ENCODE measurements at regions not wholly inside any gene's neighbourhood (a gene's known extent, or its start where the extent isn't known, plus 50 kb on each side); places are given as distances from the start of the nearest gene placed in this dataset.

- Histone ChIP-seq H3K9me3 (ENCODE audit: control insufficient read depth in 2 of 3, low read length in 3 of 3) (peaks cover 0 to 5% (median 0%) of the 10 kb centered on the region in 3 experiments), H3K4me3 (ENCODE audit: low read length) (no peak overlapping the region), H3K36me3 (ENCODE audit: control insufficient read depth in 2 of 3, insufficient read depth in 3 of 3, low read length in 3 of 3) (no peaks in the 10 kb centered on the region), H3K27ac (ENCODE audit: low read depth, low read length) (no peak overlapping the region), H3K27me3 (ENCODE audit: control insufficient read depth in 2 of 2, insufficient read depth in 2 of 2, low read length in 2 of 2) (no peaks in the 10 kb centered on the region), H3K4me1 (ENCODE audit: control insufficient read depth in 2 of 2, insufficient read depth in 2 of 2, low read length in 2 of 2) (no peaks in the 10 kb centered on the region)
- peaks cover 2 to 41% (median 12%) of the 10 kb centered on the region in 11 donors for H3K9me3 Mint-ChIP-seq
- H3K4me1 Mint-ChIP-seq: peaks cover 0 to 1% (median 0%) of the 10 kb centered on the region in 7 donors
- H3K4me3 Mint-ChIP-seq: no peak overlapping the region
- intact Hi-C loops (cut with micrococcal nuclease): no loop called here
- H3K27ac Mint-ChIP-seq: no peak overlapping the region
- ATAC-seq (no peak), DNase-seq (no peak)
- CTCF ChIA-PET: no interaction called here
- POLR2A ChIA-PET: no interaction called here
- H3K36me3 Mint-ChIP-seq: no peaks in the 10 kb centered on the region
- no peaks in the 10 kb centered on the region for H3K27me3 Mint-ChIP-seq
Observed at GRCh38 chr9:80569236-80569635, 997.5 kb downstream of the TLE4 start.

DNA sequence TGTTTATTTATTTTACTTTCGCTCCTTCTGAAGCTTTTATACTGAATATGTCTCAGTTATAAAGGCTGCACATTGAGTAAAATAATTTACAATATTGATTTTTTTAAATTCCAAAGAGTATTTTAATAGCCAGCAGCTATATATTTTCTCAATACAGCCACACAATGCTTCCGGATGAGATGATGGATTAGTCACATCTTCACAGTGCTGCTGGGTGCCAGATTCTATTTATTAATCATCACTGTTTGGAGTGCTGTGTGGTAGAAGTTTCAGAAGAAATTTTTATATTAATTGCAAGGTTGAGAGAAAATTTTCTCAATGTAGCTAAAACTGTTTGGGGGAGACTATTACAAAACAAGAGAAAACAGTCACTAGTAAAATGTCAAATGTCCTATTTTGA, 989.8 kb downstream of the TLE4 start:
- no peaks in the 10 kb centered on the region for H3K36me3 Mint-ChIP-seq
- ChIA-PET CTCF (no interaction called here), POLR2A (no interaction called here)
- peaks cover 0 to 10% (median 3%) of the 10 kb centered on the region in 11 donors for H3K9me3 Mint-ChIP-seq
- DNase-seq: no peak
- no peak overlapping the region for H3K27ac Mint-ChIP-seq
- no peak for ATAC-seq
- Histone ChIP-seq H3K4me3 (ENCODE audit: low read length) (no peak overlapping the region), H3K36me3 (ENCODE audit: control insufficient read depth in 2 of 3, insufficient read depth in 3 of 3, low read length in 3 of 3) (no peaks in the 10 kb centered on the region), H3K27me3 (ENCODE audit: control insufficient read depth in 2 of 2, insufficient read depth in 2 of 2, low read length in 2 of 2) (no peaks in the 10 kb centered on the region), H3K27ac (ENCODE audit: low read depth, low read length) (no peak overlapping the region), H3K4me1 (ENCODE audit: control insufficient read depth in 2 of 2, insufficient read depth in 2 of 2, low read length in 2 of 2) (no peaks in the 10 kb centered on the region), H3K9me3 (ENCODE audit: control insufficient read depth in 2 of 3, low read length in 3 of 3) (no peaks in the 10 kb centered on the region)
- H3K4me1 Mint-ChIP-seq: no peaks in the 10 kb centered on the region
- no peaks in the 10 kb centered on the region for H3K27me3 Mint-ChIP-seq
- intact Hi-C loops (cut with micrococcal nuclease): no loop called here
- H3K4me3 Mint-ChIP-seq: no peak overlapping the region

DNA sequence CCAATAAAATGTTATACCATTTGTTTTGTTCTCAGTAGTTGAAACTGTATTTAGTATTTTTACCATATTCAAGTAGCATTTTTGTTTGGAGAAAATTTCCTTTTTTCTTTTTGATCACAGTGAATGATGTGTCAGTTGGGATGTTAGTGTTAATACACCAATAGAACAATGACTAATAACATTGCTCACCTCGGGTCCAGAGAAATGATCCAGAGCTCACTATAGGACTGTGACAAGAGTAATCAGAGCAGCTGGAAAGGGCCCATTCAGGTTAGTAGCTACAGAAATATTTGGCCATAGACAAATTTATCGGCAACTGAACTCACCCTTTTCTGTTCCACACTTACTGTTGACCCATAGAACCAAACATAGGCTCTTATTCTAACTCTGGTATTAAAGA, 989.2 kb downstream of the TLE4 start:
- Mint-ChIP-seq H3K4me1 (no peaks in the 10 kb centered on the region), H3K4me3 (no peak overlapping the region), H3K36me3 (no peaks in the 10 kb centered on the region), H3K9me3 (peaks cover 0 to 11% (median 3%) of the 10 kb centered on the region in 11 donors), H3K27ac (no peak overlapping the region), H3K27me3 (no peaks in the 10 kb centered on the region)
- H3K9me3 ChIP-seq (ENCODE audit: control insufficient read depth in 2 of 3, low read length in 3 of 3): no peaks in the 10 kb centered on the region
- intact Hi-C loops (cut with micrococcal nuclease): no loop called here
- POLR2A ChIA-PET: no interaction called here
- no peak overlapping the region for H3K4me3 ChIP-seq (ENCODE audit: low read length)
- H3K4me1 ChIP-seq (ENCODE audit: control insufficient read depth in 2 of 2, insufficient read depth in 2 of 2, low read length in 2 of 2): no peaks in the 10 kb centered on the region
- DNase-seq (no peak), ATAC-seq (no peak)
- CTCF ChIA-PET: no interaction called here
- no peak overlapping the region for H3K27ac ChIP-seq (ENCODE audit: low read depth, low read length)
- H3K27me3 ChIP-seq (ENCODE audit: control insufficient read depth in 2 of 2, insufficient read depth in 2 of 2, low read length in 2 of 2): no peaks in the 10 kb centered on the region
- no peaks in the 10 kb centered on the region for H3K36me3 ChIP-seq (ENCODE audit: control insufficient read depth in 2 of 3, insufficient read depth in 3 of 3, low read length in 3 of 3)

- Mint-ChIP-seq H3K4me3 (no peak overlapping the region), H3K27me3 (no peaks in the 10 kb centered on the region), H3K27ac (no peak overlapping the region), H3K9me3 (peaks cover 0 to 6% (median 0%) of the 10 kb centered on the region in 11 donors), H3K36me3 (no peaks in the 10 kb centered on the region), H3K4me1 (no peaks in the 10 kb centered on the region)
- intact Hi-C loops (cut with micrococcal nuclease): no loop called here
- H3K4me1 ChIP-seq (ENCODE audit: control insufficient read depth in 2 of 2, insufficient read depth in 2 of 2, low read length in 2 of 2): no peaks in the 10 kb centered on the region
- H3K36me3 ChIP-seq (ENCODE audit: control insufficient read depth in 2 of 3, insufficient read depth in 3 of 3, low read length in 3 of 3): no peaks in the 10 kb centered on the region
- ATAC-seq (no peak), DNase-seq (no peak)
- H3K27me3 ChIP-seq (ENCODE audit: control insufficient read depth in 2 of 2, insufficient read depth in 2 of 2, low read length in 2 of 2): no peaks in the 10 kb centered on the region
- ChIA-PET CTCF (interaction anchor here (0.6 kb wide), 1 partner anchor 140 kb away, joined by 3 read pairs; no protein-coding TSS in a partner anchor), POLR2A (no interaction called here)
- H3K27ac ChIP-seq (ENCODE audit: low read depth, low read length): no peak overlapping the region
- H3K4me3 ChIP-seq (ENCODE audit: low read length): no peak overlapping the region
- no peaks in the 10 kb centered on the region for H3K9me3 ChIP-seq (ENCODE audit: control insufficient read depth in 2 of 3, low read length in 3 of 3)
Observed at GRCh38 chr9:80557256-80557655, 985.5 kb downstream of the TLE4 start.

GRCh38 chr9:80556631-80557030, 984.9 kb downstream of the TLE4 start:
- Mint-ChIP-seq H3K4me1 (no peaks in the 10 kb centered on the region), H3K9me3 (peaks cover 0 to 6% (median 0%) of the 10 kb centered on the region in 11 donors), H3K4me3 (no peak overlapping the region), H3K36me3 (no peaks in the 10 kb centered on the region), H3K27me3 (no peaks in the 10 kb centered on the region), H3K27ac (no peak overlapping the region)
- H3K4me3 ChIP-seq (ENCODE audit: low read length): no peak overlapping the region
- ChIA-PET POLR2A (no interaction called here), CTCF (no interaction called here)
- H3K4me1 ChIP-seq (ENCODE audit: control insufficient read depth in 2 of 2, insufficient read depth in 2 of 2, low read length in 2 of 2): no peaks in the 10 kb centered on the region
- ATAC-seq: no peak
- H3K27ac ChIP-seq (ENCODE audit: low read depth, low read length): no peak overlapping the region
- H3K27me3 ChIP-seq (ENCODE audit: control insufficient read depth in 2 of 2, insufficient read depth in 2 of 2, low read length in 2 of 2): no peaks in the 10 kb centered on the region
- intact Hi-C loops (cut with micrococcal nuclease): no loop called here
- DNase-seq: no peak
- H3K9me3 ChIP-seq (ENCODE audit: control insufficient read depth in 2 of 3, low read length in 3 of 3): no peaks in the 10 kb centered on the region
- H3K36me3 ChIP-seq (ENCODE audit: control insufficient read depth in 2 of 3, insufficient read depth in 3 of 3, low read length in 3 of 3): no peaks in the 10 kb centered on the region

DNA sequence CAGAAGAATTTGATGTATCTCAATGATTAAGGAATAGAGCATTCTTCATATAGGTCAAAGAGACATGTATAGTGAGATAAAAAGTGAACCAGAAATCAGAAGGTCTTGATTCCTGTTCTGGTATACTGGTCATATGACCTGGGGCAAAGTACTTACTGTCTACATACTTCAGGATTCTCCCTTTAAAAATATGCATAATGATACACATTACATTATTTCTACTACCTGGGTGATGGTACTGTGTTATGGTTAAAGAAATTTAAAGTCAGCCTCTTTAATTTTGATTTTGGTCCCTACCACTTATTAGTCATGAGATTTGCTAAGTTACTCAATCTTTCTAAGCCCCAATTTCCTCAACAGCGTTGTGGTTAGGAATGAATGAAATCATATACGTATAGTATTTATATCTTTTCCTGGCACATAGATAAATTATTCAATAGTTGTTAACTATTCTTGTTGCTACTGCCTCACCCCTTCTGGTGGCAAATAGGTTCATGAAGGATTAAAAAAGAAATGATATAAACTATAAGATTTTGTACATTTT, 984.1 kb downstream of the TLE4 start:
- no peak for DNase-seq
- Histone ChIP-seq H3K4me3 (ENCODE audit: low read length) (no peak overlapping the region), H3K27ac (ENCODE audit: low read depth, low read length) (no peak overlapping the region), H3K9me3 (ENCODE audit: control insufficient read depth in 2 of 3, low read length in 3 of 3) (no peaks in the 10 kb centered on the region), H3K4me1 (ENCODE audit: control insufficient read depth in 2 of 2, insufficient read depth in 2 of 2, low read length in 2 of 2) (no peaks in the 10 kb centered on the region), H3K27me3 (ENCODE audit: control insufficient read depth in 2 of 2, insufficient read depth in 2 of 2, low read length in 2 of 2) (no peaks in the 10 kb centered on the region), H3K36me3 (ENCODE audit: control insufficient read depth in 2 of 3, insufficient read depth in 3 of 3, low read length in 3 of 3) (no peaks in the 10 kb centered on the region)
- intact Hi-C loops (cut with micrococcal nuclease): no loop called here
- Mint-ChIP-seq H3K36me3 (no peaks in the 10 kb centered on the region), H3K4me1 (no peaks in the 10 kb centered on the region), H3K9me3 (peaks cover 0 to 6% (median 0%) of the 10 kb centered on the region in 11 donors), H3K27ac (no peak overlapping the region), H3K4me3 (no peak overlapping the region), H3K27me3 (no peaks in the 10 kb centered on the region)
- no peak for ATAC-seq
- POLR2A ChIA-PET: no interaction called here
- CTCF ChIA-PET: no interaction called here

DNA sequence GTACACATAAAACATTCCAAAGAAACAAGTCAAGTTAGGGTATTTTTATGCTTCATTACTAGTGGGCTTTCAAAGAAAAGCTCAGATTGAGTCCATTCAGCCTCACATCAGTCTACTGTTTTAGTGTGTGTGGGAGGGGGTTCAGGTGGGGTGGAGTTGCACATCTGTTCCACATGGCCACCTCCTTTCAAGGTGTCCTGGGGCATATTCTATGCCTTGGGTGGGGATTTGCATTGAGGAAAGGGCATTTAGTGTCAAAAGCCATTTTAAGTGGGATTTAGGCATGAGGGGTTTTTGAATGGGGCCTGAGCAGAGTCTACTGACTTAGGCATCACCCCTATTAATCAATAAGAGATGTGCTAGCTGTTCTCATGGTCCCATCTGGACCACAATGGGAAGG, 983.1 kb downstream of the TLE4 start:
- no peak for DNase-seq
- Mint-ChIP-seq H3K27ac (no peak overlapping the region), H3K4me3 (no peak overlapping the region), H3K36me3 (no peaks in the 10 kb centered on the region), H3K27me3 (no peaks in the 10 kb centered on the region), H3K9me3 (peaks cover 0 to 6% (median 0%) of the 10 kb centered on the region in 11 donors), H3K4me1 (no peaks in the 10 kb centered on the region)
- Histone ChIP-seq H3K4me1 (ENCODE audit: control insufficient read depth in 2 of 2, insufficient read depth in 2 of 2, low read length in 2 of 2) (no peaks in the 10 kb centered on the region), H3K27ac (ENCODE audit: low read depth, low read length) (no peak overlapping the region), H3K36me3 (ENCODE audit: control insufficient read depth in 2 of 3, insufficient read depth in 3 of 3, low read length in 3 of 3) (no peaks in the 10 kb centered on the region), H3K4me3 (ENCODE audit: low read length) (no peak overlapping the region), H3K9me3 (ENCODE audit: control insufficient read depth in 2 of 3, low read length in 3 of 3) (no peaks in the 10 kb centered on the region), H3K27me3 (ENCODE audit: control insufficient read depth in 2 of 2, insufficient read depth in 2 of 2, low read length in 2 of 2) (no peaks in the 10 kb centered on the region)
- ChIA-PET POLR2A (no interaction called here), CTCF (no interaction called here)
- intact Hi-C loops (cut with micrococcal nuclease): no loop called here
- no peak for ATAC-seq

All from naive thymus-derived CD4-positive, alpha-beta T cell (primary cell).